ENCODE measurements at regions not wholly inside any gene's neighbourhood (a gene's known extent, or its start where the extent isn't known, plus 50 kb on each side); places are given as distances from the start of the nearest gene placed in this dataset.

GRCh38 chr11:33606762-33607161, 93.9 kb downstream of the C11orf91 start:
- Mint-ChIP-seq H3K27me3 (ENCODE audit: unreplicated experiment) (no peaks in the 10 kb centered on the region), H3K9me3 (ENCODE audit: low read depth, unreplicated experiment) (no peaks in the 10 kb centered on the region), H3K4me3 (ENCODE audit: low read depth, unreplicated experiment) (no peak overlapping the region), H3K36me3 (ENCODE audit: insufficient read depth, unreplicated experiment) (peaks cover 5% of the 10 kb centered on the region), H3K27ac (ENCODE audit: unreplicated experiment) (no peak overlapping the region), H3K4me1 (ENCODE audit: low read depth, unreplicated experiment) (no peaks in the 10 kb centered on the region)
- intact Hi-C loops (cut with micrococcal nuclease; ENCODE audit: unreplicated experiment): no loop called here
- BruUV-seq (replicated peaks): no TSS peak
- TF ChIP-seq CTCF (IDR thresholded peaks at IDR 0.05; ENCODE audit: unreplicated experiment): no peak
- DNase-seq: no peak
- CTCF ChIA-PET: no interaction called here

GRCh38 chr11:33605703-33606102, 94.9 kb downstream of the C11orf91 start:
- DNase-seq: no peak
- CTCF ChIA-PET: interaction anchor here (0.7 kb wide), 1 partner anchor 202 kb away, joined by 3 read pairs; no protein-coding TSS in a partner anchor
- no peaks in the 10 kb centered on the region for H3K4me1 Mint-ChIP-seq (ENCODE audit: low read depth, unreplicated experiment)
- intact Hi-C loops (cut with micrococcal nuclease; ENCODE audit: unreplicated experiment): no loop called here
- no peak overlapping the region for H3K4me3 Mint-ChIP-seq (ENCODE audit: low read depth, unreplicated experiment)
- no peaks in the 10 kb centered on the region for H3K9me3 Mint-ChIP-seq (ENCODE audit: low read depth, unreplicated experiment)
- no peaks in the 10 kb centered on the region for H3K36me3 Mint-ChIP-seq (ENCODE audit: insufficient read depth, unreplicated experiment)
- H3K27me3 Mint-ChIP-seq (ENCODE audit: unreplicated experiment): no peaks in the 10 kb centered on the region
- H3K27ac Mint-ChIP-seq (ENCODE audit: unreplicated experiment): no peak overlapping the region
- TF ChIP-seq CTCF (IDR thresholded peaks at IDR 0.05; ENCODE audit: unreplicated experiment): no peak
- no TSS peak for BruUV-seq (replicated peaks)

- CTCF ChIA-PET: no interaction called here
- H3K27ac Mint-ChIP-seq (ENCODE audit: unreplicated experiment): no peak overlapping the region
- no peak overlapping the region for H3K4me3 Mint-ChIP-seq (ENCODE audit: low read depth, unreplicated experiment)
- no peak for DNase-seq
- H3K36me3 Mint-ChIP-seq (ENCODE audit: insufficient read depth, unreplicated experiment): no peaks in the 10 kb centered on the region
- H3K27me3 Mint-ChIP-seq (ENCODE audit: unreplicated experiment): no peaks in the 10 kb centered on the region
- H3K9me3 Mint-ChIP-seq (ENCODE audit: low read depth, unreplicated experiment): no peaks in the 10 kb centered on the region
- H3K4me1 Mint-ChIP-seq (ENCODE audit: low read depth, unreplicated experiment): no peaks in the 10 kb centered on the region
- intact Hi-C loops (cut with micrococcal nuclease; ENCODE audit: unreplicated experiment): no loop called here
- no TSS peak for BruUV-seq (replicated peaks)
- TF ChIP-seq CTCF (IDR thresholded peaks at IDR 0.05; ENCODE audit: unreplicated experiment): no peak
These were observed 102.1 kb downstream of the C11orf91 start for GRCh38 chr11:33598426-33599069.

GRCh38 chr11:33594188-33594587, 106.4 kb downstream of the C11orf91 start:
- H3K36me3 Mint-ChIP-seq (ENCODE audit: insufficient read depth, unreplicated experiment): no peaks in the 10 kb centered on the region
- H3K27me3 Mint-ChIP-seq (ENCODE audit: unreplicated experiment): no peaks in the 10 kb centered on the region
- CTCF ChIA-PET: no interaction called here
- no peak for DNase-seq
- no TSS peak for BruUV-seq (replicated peaks)
- H3K4me1 Mint-ChIP-seq (ENCODE audit: low read depth, unreplicated experiment): no peaks in the 10 kb centered on the region
- no peaks in the 10 kb centered on the region for H3K9me3 Mint-ChIP-seq (ENCODE audit: low read depth, unreplicated experiment)
- H3K4me3 Mint-ChIP-seq (ENCODE audit: low read depth, unreplicated experiment): no peak overlapping the region
- intact Hi-C loops (cut with micrococcal nuclease; ENCODE audit: unreplicated experiment): no loop called here
- no peak for TF ChIP-seq CTCF (IDR thresholded peaks at IDR 0.05; ENCODE audit: unreplicated experiment)
- H3K27ac Mint-ChIP-seq (ENCODE audit: unreplicated experiment): no peak overlapping the region

Data from Calu3 (cell line).